IgD-negative memory B cell (primary cell): ENCODE measurements at regions not wholly inside any gene's neighbourhood (a gene's known extent, or its start where the extent isn't known, plus 50 kb on each side); places are given as distances from the start of the nearest gene placed in this dataset.

Experiments used
- H3K27ac Mint-ChIP-seq, 3 donors: one replicate each; pipeline ENCODE4 v1.8.0; 2020 to 2022; ENCODE audit warnings: mild to moderate bottlenecking in 3 of 3, mixed read lengths in 3 of 3, moderate library complexity in 1 of 3
- H3K27me3 Mint-ChIP-seq: one replicate; pipeline ENCODE4 v1.8.0; 2021; ENCODE audit warnings: mixed read lengths
- H3K36me3 Mint-ChIP-seq: one replicate; pipeline ENCODE4 v1.8.0; 2020; ENCODE audit warnings: mild to moderate bottlenecking, mixed read lengths
- H3K4me1 Mint-ChIP-seq, 3 donors: one replicate each; pipeline ENCODE4 v1.8.0; 2020 to 2022; ENCODE audit warnings: mixed read lengths in 3 of 3, mild to moderate bottlenecking in 1 of 3
- H3K4me3 Mint-ChIP-seq, 4 donors: one replicate each; pipeline ENCODE4 v1.8.0; 2020 to 2022; ENCODE audit warnings: mild to moderate bottlenecking in 4 of 4, mixed read lengths in 4 of 4, moderate library complexity in 3 of 4
- H3K9me3 Mint-ChIP-seq, 3 donors: one replicate each; pipeline ENCODE4 v1.8.0; 2020 to 2021; ENCODE audit warnings: mixed read lengths in 3 of 3, mild to moderate bottlenecking in 1 of 3

GRCh38 chr18:37937287-37937686 is 371.7 kb upstream of the CELF4 start:
- Mint-ChIP-seq H3K27me3 (no peaks in the 10 kb centered on the region), H3K4me1 (no peaks in the 10 kb centered on the region), H3K36me3 (no peaks in the 10 kb centered on the region), H3K4me3 (no peak overlapping the region), H3K27ac (no peak overlapping the region), H3K9me3 (peaks cover 0 to 7% (median 4%) of the 10 kb centered on the region in 3 donors)

DNA sequence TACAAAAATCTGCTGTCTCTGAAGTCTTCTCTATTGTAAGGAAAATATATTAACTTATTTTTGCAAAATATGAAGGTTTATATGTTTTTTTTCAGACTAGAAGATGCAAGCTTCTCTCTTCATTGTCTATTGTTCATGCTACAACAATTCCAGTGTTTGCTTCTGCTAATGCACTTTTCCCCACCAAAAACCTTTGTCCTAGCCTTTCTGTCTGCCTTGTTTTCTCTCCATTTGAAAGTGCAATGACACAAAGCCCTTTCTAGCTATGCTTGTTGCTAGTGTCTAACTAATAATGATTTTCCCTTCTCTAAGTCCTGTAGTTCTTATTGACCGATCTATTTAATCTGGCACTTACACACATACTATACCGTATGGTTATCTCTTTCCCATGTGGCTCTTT is 369.5 kb upstream of the CELF4 start:
- no peaks in the 10 kb centered on the region for H3K27me3 Mint-ChIP-seq
- H3K4me1 Mint-ChIP-seq = no peaks in the 10 kb centered on the region
- H3K36me3 Mint-ChIP-seq = no peaks in the 10 kb centered on the region
- peaks cover 3 to 7% (median 6%) of the 10 kb centered on the region in 3 donors for H3K9me3 Mint-ChIP-seq
- no peak overlapping the region for H3K4me3 Mint-ChIP-seq
- H3K27ac Mint-ChIP-seq = no peak overlapping the region

GRCh38 chr18:37930640-37931039 is 365.0 kb upstream of the CELF4 start:
- Mint-ChIP-seq H3K27ac (peak overlapping the region in 1 of 3 donors; percentile 4), H3K4me3 (no peak overlapping the region), H3K4me1 (no peaks in the 10 kb centered on the region), H3K27me3 (no peaks in the 10 kb centered on the region), H3K36me3 (no peaks in the 10 kb centered on the region), H3K9me3 (peaks cover 0 to 8% (median 5%) of the 10 kb centered on the region in 3 donors)

- peaks cover 0 to 3% (median 3%) of the 10 kb centered on the region in 3 donors for H3K9me3 Mint-ChIP-seq
- no peak overlapping the region for H3K27ac Mint-ChIP-seq
- H3K27me3 Mint-ChIP-seq = no peaks in the 10 kb centered on the region
- no peak overlapping the region for H3K4me3 Mint-ChIP-seq
- no peaks in the 10 kb centered on the region for H3K36me3 Mint-ChIP-seq
- H3K4me1 Mint-ChIP-seq = no peaks in the 10 kb centered on the region
These were observed 356.6 kb upstream of the CELF4 start for GRCh38 chr18:37922162-37922561.

DNA sequence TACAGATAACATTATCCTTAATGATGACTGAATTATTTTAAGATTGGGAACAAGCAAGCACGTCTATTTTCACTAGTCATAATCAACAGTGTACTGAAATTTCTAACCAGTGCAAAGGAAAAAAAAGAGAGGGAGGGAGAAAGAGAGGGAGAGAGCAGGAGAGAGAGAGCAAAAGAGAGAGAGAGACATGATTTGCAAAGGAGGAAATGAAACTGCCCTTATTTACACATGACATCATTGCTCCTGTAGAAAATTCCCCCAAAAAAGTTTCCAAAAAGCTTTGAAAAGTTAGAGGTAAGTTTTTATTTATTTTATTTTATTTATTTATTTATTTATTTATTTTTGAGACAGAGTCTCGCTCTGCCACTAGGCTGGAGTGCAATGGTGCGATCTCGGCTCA is 355.3 kb upstream of the CELF4 start:
- Mint-ChIP-seq H3K36me3 (no peaks in the 10 kb centered on the region), H3K9me3 (peaks cover 0 to 4% (median 3%) of the 10 kb centered on the region in 3 donors), H3K4me3 (no peak overlapping the region), H3K27me3 (no peaks in the 10 kb centered on the region), H3K4me1 (no peaks in the 10 kb centered on the region), H3K27ac (no peak overlapping the region)

DNA sequence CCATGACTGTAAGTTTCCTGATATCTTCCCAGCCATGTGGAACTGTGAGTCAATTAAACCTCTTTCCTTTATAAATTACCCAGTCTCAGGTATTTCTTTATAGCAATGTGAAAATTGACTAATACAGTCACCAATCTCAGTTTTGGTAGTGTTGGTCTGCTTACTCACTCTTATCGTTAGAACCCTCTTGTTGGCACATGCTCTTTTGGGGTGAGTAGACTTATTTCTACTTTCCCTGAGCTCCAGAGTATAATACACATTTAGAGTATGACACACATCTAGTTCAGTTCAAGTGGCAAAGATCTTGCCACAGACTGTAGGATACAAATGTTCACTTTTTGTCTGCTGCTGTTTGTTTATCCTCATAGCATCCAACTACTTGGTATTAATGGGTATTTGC is 347.5 kb upstream of the CELF4 start:
- H3K27ac Mint-ChIP-seq = no peak overlapping the region
- H3K4me1 Mint-ChIP-seq = no peaks in the 10 kb centered on the region
- no peaks in the 10 kb centered on the region for H3K27me3 Mint-ChIP-seq
- peaks cover 0 to 5% (median 3%) of the 10 kb centered on the region in 3 donors for H3K9me3 Mint-ChIP-seq
- no peaks in the 10 kb centered on the region for H3K36me3 Mint-ChIP-seq
- no peak overlapping the region for H3K4me3 Mint-ChIP-seq

- Mint-ChIP-seq H3K4me1 (no peaks in the 10 kb centered on the region), H3K27ac (no peak overlapping the region), H3K9me3 (peaks cover 4 to 8% (median 4%) of the 10 kb centered on the region in 3 donors), H3K4me3 (no peak overlapping the region), H3K36me3 (no peaks in the 10 kb centered on the region), H3K27me3 (no peaks in the 10 kb centered on the region)
These were observed 336.7 kb upstream of the CELF4 start for GRCh38 chr18:37902344-37902743.

- Mint-ChIP-seq H3K4me3 (no peak overlapping the region), H3K9me3 (peaks cover 4 to 8% (median 4%) of the 10 kb centered on the region in 3 donors), H3K36me3 (no peaks in the 10 kb centered on the region), H3K27me3 (no peaks in the 10 kb centered on the region), H3K27ac (no peak overlapping the region), H3K4me1 (no peaks in the 10 kb centered on the region)
These were observed 334.7 kb upstream of the CELF4 start for GRCh38 chr18:37900326-37900725.

- Mint-ChIP-seq H3K4me3 (no peak overlapping the region), H3K27me3 (no peaks in the 10 kb centered on the region), H3K36me3 (no peaks in the 10 kb centered on the region)
These were observed 324.4 kb upstream of the CELF4 start for GRCh38 chr18:37889963-37890362.

DNA sequence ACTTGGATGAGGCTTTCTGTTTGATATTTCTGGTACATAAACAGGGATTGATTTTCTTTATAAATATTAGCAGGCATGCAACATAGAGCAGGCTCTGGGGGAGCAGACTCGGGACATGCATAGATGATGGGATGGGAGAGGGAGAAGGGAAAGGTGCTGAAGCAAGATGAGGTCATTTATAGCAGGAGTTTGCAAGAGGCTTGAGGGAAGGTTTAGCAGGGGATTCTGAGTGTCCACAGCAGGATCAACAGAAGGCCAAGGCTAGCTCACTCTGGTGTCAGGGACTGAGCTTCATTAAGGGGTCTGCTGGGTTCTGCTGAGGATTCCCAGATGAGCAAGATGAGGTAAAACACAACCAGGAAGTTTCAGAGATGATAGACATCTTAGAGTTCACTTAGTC is 309.1 kb upstream of the CELF4 start:
- H3K27ac Mint-ChIP-seq = no peak overlapping the region
- no peaks in the 10 kb centered on the region for H3K4me1 Mint-ChIP-seq
- H3K9me3 Mint-ChIP-seq = peaks cover under 1 to 4% (median 4%) of the 10 kb centered on the region in 3 donors
- no peaks in the 10 kb centered on the region for H3K36me3 Mint-ChIP-seq
- H3K27me3 Mint-ChIP-seq = no peaks in the 10 kb centered on the region
- H3K4me3 Mint-ChIP-seq = no peak overlapping the region

More at GRCh38 chr18:37889963-37890362, 324.4 kb upstream of the CELF4 start:
- H3K4me1 Mint-ChIP-seq = no peaks in the 10 kb centered on the region
- H3K27ac Mint-ChIP-seq = no peak overlapping the region
- H3K9me3 Mint-ChIP-seq = peaks cover 0 to 6% (median 3%) of the 10 kb centered on the region in 3 donors

GRCh38 chr18:37873416-37873815 is 307.8 kb upstream of the CELF4 start:
- H3K9me3 Mint-ChIP-seq = peaks cover 0 to 4% (median 3%) of the 10 kb centered on the region in 3 donors
- no peak overlapping the region for H3K27ac Mint-ChIP-seq
- no peaks in the 10 kb centered on the region for H3K4me1 Mint-ChIP-seq
- no peaks in the 10 kb centered on the region for H3K36me3 Mint-ChIP-seq
- no peaks in the 10 kb centered on the region for H3K27me3 Mint-ChIP-seq
- no peak overlapping the region for H3K4me3 Mint-ChIP-seq

DNA sequence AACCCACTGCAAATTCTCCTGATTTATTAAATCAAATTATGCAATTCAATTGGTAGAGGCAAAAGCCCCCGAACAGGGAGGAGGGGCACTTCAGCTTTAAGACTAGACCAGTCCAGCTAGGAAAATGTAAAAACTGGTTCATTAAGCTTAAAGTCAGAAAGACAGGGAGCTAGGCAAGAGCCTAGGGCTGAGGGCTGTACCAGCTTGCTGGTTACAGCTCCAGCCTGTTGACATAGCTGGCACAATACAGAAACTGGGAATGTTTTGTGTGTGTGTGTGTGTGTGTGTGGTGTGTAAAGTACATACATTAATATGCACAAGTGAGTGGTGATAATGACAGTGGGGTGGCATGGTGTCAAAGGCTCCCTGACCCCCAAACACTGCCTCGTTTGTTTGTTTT is 307.0 kb upstream of the CELF4 start:
- Mint-ChIP-seq H3K4me3 (no peak overlapping the region), H3K9me3 (peaks cover 0 to 4% (median 3%) of the 10 kb centered on the region in 3 donors), H3K27ac (no peak overlapping the region), H3K27me3 (no peaks in the 10 kb centered on the region), H3K4me1 (no peaks in the 10 kb centered on the region), H3K36me3 (no peaks in the 10 kb centered on the region)

DNA sequence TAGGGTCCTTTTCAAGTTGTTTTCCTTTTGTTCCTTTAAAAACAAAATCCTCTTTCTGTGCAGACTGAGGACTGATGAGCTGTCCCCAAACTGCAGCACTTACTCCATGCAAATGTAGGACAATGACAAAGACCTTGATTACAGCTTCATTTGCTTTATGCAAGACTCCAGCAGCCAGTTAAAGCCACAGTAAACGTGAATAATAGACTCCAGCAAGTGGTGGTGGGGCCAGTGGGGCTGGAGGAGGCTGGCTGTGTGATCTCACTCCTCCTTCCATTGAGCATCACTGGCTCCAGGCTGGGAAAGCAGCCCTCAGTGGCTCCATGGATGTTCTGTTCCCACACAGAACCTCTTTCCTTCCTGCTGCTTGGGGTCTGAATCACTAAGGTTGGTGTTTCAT is 306.0 kb upstream of the CELF4 start:
- Mint-ChIP-seq H3K36me3 (no peaks in the 10 kb centered on the region), H3K9me3 (peaks cover 0 to 4% (median 3%) of the 10 kb centered on the region in 3 donors), H3K4me1 (no peaks in the 10 kb centered on the region), H3K4me3 (no peak overlapping the region), H3K27ac (no peak overlapping the region), H3K27me3 (no peaks in the 10 kb centered on the region)

DNA sequence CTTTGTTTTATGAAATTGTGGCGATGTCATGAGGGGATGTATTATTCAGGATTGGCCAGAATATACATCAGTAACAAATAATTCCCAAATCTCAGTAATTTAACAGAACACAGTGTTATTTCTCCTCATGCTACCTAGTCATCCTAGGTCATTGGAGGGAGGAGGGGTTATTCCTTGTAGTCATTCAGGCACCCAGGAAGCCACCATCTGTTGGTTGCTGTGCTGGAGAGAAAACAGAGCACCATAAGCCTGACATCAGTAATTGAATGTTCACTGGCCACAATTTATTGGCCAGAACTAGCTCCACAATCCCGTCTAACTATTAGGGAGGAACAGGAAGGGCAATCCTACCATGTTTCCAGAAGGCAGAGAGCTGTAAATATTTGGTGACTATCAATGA is 303.5 kb upstream of the CELF4 start:
- H3K9me3 Mint-ChIP-seq = peaks cover 0 to under 1% (median under 1%) of the 10 kb centered on the region in 3 donors
- H3K27me3 Mint-ChIP-seq = no peaks in the 10 kb centered on the region
- no peaks in the 10 kb centered on the region for H3K36me3 Mint-ChIP-seq
- H3K27ac Mint-ChIP-seq = no peak overlapping the region
- no peaks in the 10 kb centered on the region for H3K4me1 Mint-ChIP-seq
- no peak overlapping the region for H3K4me3 Mint-ChIP-seq

DNA sequence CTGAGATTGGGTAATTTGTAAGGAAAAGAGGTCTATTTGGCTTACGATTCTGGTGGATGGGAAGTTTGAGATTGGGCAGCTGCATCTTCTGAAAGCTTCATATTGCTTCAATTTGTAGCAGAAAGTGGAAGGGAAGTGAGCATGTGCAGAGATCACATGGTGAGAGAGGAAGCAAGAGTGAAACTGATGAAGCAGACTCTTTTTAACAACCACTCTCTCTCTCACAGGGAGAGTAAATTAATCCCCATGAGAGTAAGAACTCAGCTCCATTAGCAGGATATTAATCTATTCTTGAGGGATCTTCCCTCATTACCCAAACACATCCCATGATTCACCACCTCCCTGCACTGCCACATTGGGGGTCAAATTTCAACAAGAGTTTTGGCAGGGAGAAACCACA is 298.5 kb upstream of the CELF4 start:
- H3K4me3 Mint-ChIP-seq = no peak overlapping the region
- peaks cover 0 to 2% (median 2%) of the 10 kb centered on the region in 3 donors for H3K9me3 Mint-ChIP-seq
- H3K27ac Mint-ChIP-seq = no peak overlapping the region
- H3K36me3 Mint-ChIP-seq = no peaks in the 10 kb centered on the region
- H3K4me1 Mint-ChIP-seq = no peaks in the 10 kb centered on the region
- H3K27me3 Mint-ChIP-seq = no peaks in the 10 kb centered on the region

DNA sequence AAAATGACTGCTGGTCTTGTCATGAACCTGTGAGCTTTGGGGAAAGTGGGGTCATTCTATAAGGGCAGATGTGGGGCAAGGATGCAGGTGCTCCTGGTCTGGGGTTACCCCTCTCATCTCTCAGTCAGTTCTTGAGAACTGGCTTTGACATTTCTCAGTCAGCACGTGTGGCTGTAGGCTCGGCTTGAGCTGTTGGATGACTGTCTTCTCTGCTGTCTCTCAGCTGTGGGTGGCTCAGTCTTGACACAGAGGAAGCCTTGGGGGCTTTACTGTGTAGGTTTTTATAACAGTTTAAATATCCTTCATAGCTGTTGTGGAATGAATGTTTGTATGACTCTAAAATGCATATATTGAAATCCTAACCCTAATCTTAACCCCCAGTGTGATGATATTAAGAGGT is 296.4 kb upstream of the CELF4 start:
- Mint-ChIP-seq H3K27ac (peak overlapping the region in 1 of 3 donors; percentile 39), H3K27me3 (no peaks in the 10 kb centered on the region), H3K4me1 (no peaks in the 10 kb centered on the region), H3K4me3 (no peak overlapping the region), H3K9me3 (peaks cover 0 to 3% (median 2%) of the 10 kb centered on the region in 3 donors), H3K36me3 (no peaks in the 10 kb centered on the region)

DNA sequence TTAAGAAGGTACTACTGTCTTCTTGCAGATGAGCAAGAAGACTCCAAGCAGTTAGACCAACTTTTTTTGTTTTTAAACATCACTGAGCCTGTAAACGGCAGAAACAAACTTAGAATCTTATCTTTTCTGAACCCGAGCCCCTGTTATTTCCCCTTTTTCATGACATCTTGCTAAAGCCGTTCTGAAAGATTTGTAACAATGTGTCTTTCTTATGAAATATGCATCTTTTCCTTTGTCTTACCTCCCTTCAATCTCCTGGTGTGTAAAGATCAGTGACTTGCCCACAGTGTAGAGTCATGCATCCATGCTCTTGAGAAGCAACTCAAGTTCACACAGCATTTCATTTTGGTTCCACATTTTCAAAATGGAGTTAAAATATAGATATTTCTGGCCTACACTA is 288.8 kb upstream of the CELF4 start:
- Mint-ChIP-seq H3K27me3 (no peaks in the 10 kb centered on the region), H3K27ac (no peak overlapping the region), H3K36me3 (peaks cover 2% of the 10 kb centered on the region), H3K9me3 (peaks cover 3 to 21% (median 10%) of the 10 kb centered on the region in 3 donors), H3K4me1 (no peaks in the 10 kb centered on the region), H3K4me3 (no peak overlapping the region)
